ENCODE measurements at regions not wholly inside any gene's neighbourhood (a gene's known extent, or its start where the extent isn't known, plus 50 kb on each side); places are given as distances from the start of the nearest gene placed in this dataset.

DNA sequence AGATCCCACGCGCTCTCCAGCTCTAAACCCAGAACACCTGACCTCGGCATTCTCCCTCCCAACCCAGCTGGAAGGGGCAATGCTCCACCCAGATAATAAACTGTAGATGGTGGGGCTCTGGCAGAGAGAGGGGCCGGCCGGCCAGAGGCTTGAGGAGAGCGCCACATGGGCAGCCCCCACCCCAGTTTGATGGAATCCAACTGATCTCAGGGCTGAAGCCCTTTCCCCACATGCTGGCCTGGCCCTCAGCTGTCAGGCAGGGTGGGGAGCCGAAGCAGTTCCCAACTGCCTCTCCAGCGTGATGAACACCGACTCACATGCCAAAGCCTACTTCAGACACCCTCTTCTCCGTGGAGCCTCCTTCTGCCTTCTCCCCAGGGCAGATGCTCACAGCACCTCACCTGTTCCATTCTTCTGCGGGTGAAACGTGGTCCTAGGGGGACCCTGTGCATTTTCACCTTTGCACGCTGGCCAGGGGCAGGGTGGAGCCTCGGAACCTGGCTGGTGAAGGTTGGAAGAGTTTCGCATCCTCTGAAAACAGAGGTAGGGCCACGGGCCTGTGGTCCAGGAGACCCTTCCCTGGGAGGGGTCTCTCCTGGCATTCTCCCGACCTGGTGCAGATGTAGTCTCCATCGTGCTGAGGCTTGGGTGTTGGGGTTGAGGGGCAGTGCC lies 65.7 kb upstream of the ZNF469 start:
- no TSS peak for BruUV-seq (replicated peaks)
- ChIA-PET POLR2A (interaction anchor here (1.4 kb wide), 1 partner anchor 10 kb away, joined by 4 read pairs; no protein-coding TSS in a partner anchor), CTCF (ENCODE audit: low intra/inter-chr PET ratio) (no interaction called here)
- no peaks in the 10 kb centered on the region for H3K9me3 ChIP-seq (replicated peaks; ENCODE audit: control insufficient read depth, insufficient read depth, low read depth, low read length)
- DNase-seq (ENCODE audit: extremely low read depth in 1 of 4, low spot score in 3 of 4) (no peak), FAIRE-seq (no peak), ATAC-seq (no peak)
- in situ Hi-C loops (cut with MboI) (no loop called here), intact Hi-C loops (cut with micrococcal nuclease) (no loop called here)
- H3K27me3 ChIP-seq (ENCODE audit: control insufficient read depth in 2 of 2, insufficient read depth in 2 of 2, low read length in 2 of 2): no peaks in the 10 kb centered on the region
- H3K36me3 ChIP-seq (ENCODE audit: control insufficient read depth, insufficient read depth, low read length): no peaks in the 10 kb centered on the region
- no peaks in the 10 kb centered on the region for H3K9me1 ChIP-seq (ENCODE audit: control insufficient read depth, insufficient read depth, low read length)
- no peak overlapping the region for H3K27ac ChIP-seq (ENCODE audit: extremely low read depth, low read depth, low read length)
- no peak overlapping the region for H3K4me3 ChIP-seq
- no peaks in the 10 kb centered on the region for H3K79me2 ChIP-seq (ENCODE audit: control insufficient read depth, insufficient read depth, low read length)
- H2AFZ ChIP-seq (ENCODE audit: low read depth, low read length): no peak overlapping the region
- no peaks in the 10 kb centered on the region for H4K20me1 ChIP-seq (replicated peaks; ENCODE audit: control insufficient read depth, insufficient read depth, low read length)
- H3K4me1 ChIP-seq (replicated peaks in 1 of 2; ENCODE audit: control insufficient read depth in 2 of 2, insufficient read depth in 2 of 2, low read length in 2 of 2): peaks cover 10 to 53% of the 10 kb centered on the region in 2 experiments; a peak in 4 of 5 replicates
- no peak for TF ChIP-seq PPARD (CRISPR knock-in tag; IDR thresholded peaks at IDR 0.05)
- TF ChIP-seq, protein P1, sequence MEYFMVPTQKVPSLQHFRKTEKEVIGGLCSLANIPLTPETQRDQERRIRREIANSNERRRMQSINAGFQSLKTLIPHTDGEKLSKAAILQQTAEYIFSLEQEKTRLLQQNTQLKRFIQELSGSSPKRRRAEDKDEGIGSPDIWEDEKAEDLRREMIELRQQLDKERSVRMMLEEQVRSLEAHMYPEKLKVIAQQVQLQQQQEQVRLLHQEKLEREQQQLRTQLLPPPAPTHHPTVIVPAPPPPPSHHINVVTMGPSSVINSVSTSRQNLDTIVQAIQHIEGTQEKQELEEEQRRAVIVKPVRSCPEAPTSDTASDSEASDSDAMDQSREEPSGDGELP (CRISPR knock-in tag; IDR thresholded peaks at IDR 0.05; ENCODE audit: borderline replicate concordance): 0 out of 2 replicates have a peak, but pooled peaks have one; percentile 11
- 48% methylated on average over 15 of the region's 18 CpGs for WGBS (ENCODE audit: insufficient coverage, low coverage, missing lambda C conversion rate)
- peak overlapping the region in 1 of 2 experiments; percentile 69; a peak in 2 of 4 replicates for H3K9ac ChIP-seq (ENCODE audit: insufficient read depth in 1 of 2, low read depth in 2 of 2, low read length in 2 of 2)
- no peak overlapping the region for H3K4me2 ChIP-seq (ENCODE audit: insufficient read depth, low read length)

DNA sequence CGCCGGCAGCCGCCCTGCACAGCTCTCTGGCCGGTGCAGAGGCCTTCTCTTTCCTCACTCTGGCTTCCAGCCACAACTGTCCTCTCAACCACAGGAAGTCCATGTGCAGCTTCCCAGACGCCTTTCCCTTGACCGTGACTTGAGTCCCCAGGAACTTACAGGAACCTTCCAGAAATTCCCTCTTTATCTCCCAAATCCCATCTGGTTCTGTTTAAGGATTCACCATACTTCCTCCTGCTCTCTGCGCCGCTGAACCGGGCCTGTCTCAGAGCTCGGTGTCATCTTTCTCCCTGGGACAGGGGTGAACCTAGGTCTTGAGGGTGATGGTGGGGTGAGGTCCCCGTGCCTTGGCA lies 65.2 kb upstream of the ZNF469 start:
- intact Hi-C loops (cut with micrococcal nuclease): no loop called here
- DNase-seq (ENCODE audit: extremely low read depth in 1 of 4, low spot score in 3 of 4): no peak
- no peaks in the 10 kb centered on the region for H3K36me3 ChIP-seq (ENCODE audit: control insufficient read depth, insufficient read depth, low read length)
- POLR2A ChIA-PET: interaction anchor here (0.9 to 1.4 kb wide), 2 partner anchors 11 to 16 kb away, joined by 3 to 4 read pairs; no protein-coding TSS in a partner anchor
- no peaks in the 10 kb centered on the region for H3K9me1 ChIP-seq (ENCODE audit: control insufficient read depth, insufficient read depth, low read length)
- FAIRE-seq: no peak
- no peak for TF ChIP-seq FOXA1 (IDR thresholded peaks at IDR 0.05; ENCODE audit: borderline replicate concordance)
- TF ChIP-seq KAT2B (IDR thresholded peaks at IDR 0.05; ENCODE audit: low read depth, low read length): no peak
- TF ChIP-seq BCL6 (CRISPR knock-in tag; IDR thresholded peaks at IDR 0.05): no peak
- no peak for TF ChIP-seq PRPF4 (IDR thresholded peaks at IDR 0.05; ENCODE audit: insufficient read depth, low read depth, low read length, poor library complexity, severe bottlenecking)
- no peak for TF ChIP-seq ZNF77 (CRISPR knock-in tag; IDR thresholded peaks at IDR 0.05)
- TF ChIP-seq, protein P2, sequence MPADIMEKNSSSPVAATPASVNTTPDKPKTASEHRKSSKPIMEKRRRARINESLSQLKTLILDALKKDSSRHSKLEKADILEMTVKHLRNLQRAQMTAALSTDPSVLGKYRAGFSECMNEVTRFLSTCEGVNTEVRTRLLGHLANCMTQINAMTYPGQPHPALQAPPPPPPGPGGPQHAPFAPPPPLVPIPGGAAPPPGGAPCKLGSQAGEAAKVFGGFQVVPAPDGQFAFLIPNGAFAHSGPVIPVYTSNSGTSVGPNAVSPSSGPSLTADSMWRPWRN (IDR thresholded peaks at IDR 0.05; ENCODE audit: low read depth): no peak
- no peak overlapping the region for H3K4me2 ChIP-seq (ENCODE audit: insufficient read depth, low read length)
- CTCF ChIA-PET (ENCODE audit: low intra/inter-chr PET ratio): no interaction called here
- no peaks in the 10 kb centered on the region for H3K79me2 ChIP-seq (ENCODE audit: control insufficient read depth, insufficient read depth, low read length)
- no peak overlapping the region for H3K4me3 ChIP-seq
- BruUV-seq (replicated peaks): no TSS peak
- H3K9ac ChIP-seq (ENCODE audit: insufficient read depth in 1 of 2, low read depth in 2 of 2, low read length in 2 of 2): peak overlapping the region in 1 of 2 experiments; percentile 69; a peak in 2 of 4 replicates
- in situ Hi-C loops (cut with MboI): no loop called here
- H3K27me3 ChIP-seq (ENCODE audit: control insufficient read depth in 2 of 2, insufficient read depth in 2 of 2, low read length in 2 of 2): no peaks in the 10 kb centered on the region
- no peaks in the 10 kb centered on the region for H4K20me1 ChIP-seq (replicated peaks; ENCODE audit: control insufficient read depth, insufficient read depth, low read length)
- H3K27ac ChIP-seq (ENCODE audit: extremely low read depth, low read depth, low read length): no peak overlapping the region
- peaks cover 10 to 57% of the 10 kb centered on the region in 2 experiments; a peak in 4 of 5 replicates for H3K4me1 ChIP-seq (replicated peaks in 1 of 2; ENCODE audit: control insufficient read depth in 2 of 2, insufficient read depth in 2 of 2, low read length in 2 of 2)
- ATAC-seq: no peak
- H2AFZ ChIP-seq (ENCODE audit: low read depth, low read length): no peak overlapping the region
- WGBS (ENCODE audit: insufficient coverage, low coverage, missing lambda C conversion rate): 81% methylated on average over 10 of the region's 11 CpGs
- H3K9me3 ChIP-seq (replicated peaks; ENCODE audit: control insufficient read depth, insufficient read depth, low read depth, low read length): no peaks in the 10 kb centered on the region

All from K562 (cell line).